ENCODE measurements at regions not wholly inside any gene's neighbourhood (a gene's known extent, or its start where the extent isn't known, plus 50 kb on each side); places are given as distances from the start of the nearest gene placed in this dataset.

- Histone ChIP-seq H2AFZ (replicated peaks) (no peak overlapping the region), H3K9me3 (ENCODE audit: low read depth) (no peaks in the 10 kb centered on the region), H3K9ac (no peak overlapping the region), H3K36me3 (no peaks in the 10 kb centered on the region), H3K79me2 (ENCODE audit: low read depth) (no peaks in the 10 kb centered on the region), H4K20me1 (ENCODE audit: low read depth) (no peaks in the 10 kb centered on the region), H3K4me2 (no peak overlapping the region), H3K27ac (no peak overlapping the region), H3F3A (ENCODE audit: low read depth) (no peaks in the 10 kb centered on the region), H3K4me3 (no peak overlapping the region), H3K4me1 (no peaks in the 10 kb centered on the region), H3K27me3 (no peaks in the 10 kb centered on the region)
- H3K36me3 Mint-ChIP-seq, result no peaks in the 10 kb centered on the region
- peaks cover 8% of the 10 kb centered on the region for H3K27me3 Mint-ChIP-seq (ENCODE audit: insufficient read depth, low read depth)
- TF ChIP-seq EZH2phosphoT487 (IDR thresholded peaks at IDR 0.05) (no peak), EZH2 (IDR thresholded peaks at IDR 0.05) (no peak), CTCF (IDR thresholded peaks at IDR 0.05) (no peak)
- peaks cover 14% of the 10 kb centered on the region for H3K4me1 Mint-ChIP-seq
- no peak for DNase-seq (ENCODE audit: low spot score)
- no peak overlapping the region for H3K4me3 Mint-ChIP-seq
- H3K27ac Mint-ChIP-seq, result no peak overlapping the region
- H3K9me3 Mint-ChIP-seq, result peaks cover 7% of the 10 kb centered on the region
Measured at GRCh38 chr12:114993165-114993564, 309.2 kb upstream of the TBX3 start.

GRCh38 chr12:114992443-114992842 is 308.5 kb upstream of the TBX3 start:
- no peak overlapping the region for H3K4me3 ChIP-seq
- no peaks in the 10 kb centered on the region for H3K9me3 ChIP-seq (ENCODE audit: low read depth)
- H3K9me3 Mint-ChIP-seq, result peaks cover 7% of the 10 kb centered on the region
- DNase-seq (ENCODE audit: low spot score), result no peak
- no peak overlapping the region for H2AFZ ChIP-seq (replicated peaks)
- no peaks in the 10 kb centered on the region for H3K4me1 ChIP-seq
- H4K20me1 ChIP-seq (ENCODE audit: low read depth), result no peaks in the 10 kb centered on the region
- H3K4me2 ChIP-seq, result no peak overlapping the region
- H3K27ac ChIP-seq, result no peak overlapping the region
- no peak for TF ChIP-seq EZH2 (IDR thresholded peaks at IDR 0.05)
- no peak for TF ChIP-seq EZH2phosphoT487 (IDR thresholded peaks at IDR 0.05)
- TF ChIP-seq CTCF (IDR thresholded peaks at IDR 0.05), result no peak
- peaks cover 6% of the 10 kb centered on the region for H3K27me3 Mint-ChIP-seq (ENCODE audit: insufficient read depth, low read depth)
- no peaks in the 10 kb centered on the region for H3K36me3 ChIP-seq
- peaks cover 14% of the 10 kb centered on the region for H3K4me1 Mint-ChIP-seq
- no peak overlapping the region for H3K9ac ChIP-seq
- no peaks in the 10 kb centered on the region for H3K36me3 Mint-ChIP-seq
- H3K79me2 ChIP-seq (ENCODE audit: low read depth), result no peaks in the 10 kb centered on the region
- H3K27ac Mint-ChIP-seq, result no peak overlapping the region
- H3K27me3 ChIP-seq, result no peaks in the 10 kb centered on the region
- H3F3A ChIP-seq (ENCODE audit: low read depth), result no peaks in the 10 kb centered on the region
- H3K4me3 Mint-ChIP-seq, result no peak overlapping the region

- Histone ChIP-seq H3K9me3 (ENCODE audit: low read depth) (no peaks in the 10 kb centered on the region), H4K20me1 (ENCODE audit: low read depth) (no peaks in the 10 kb centered on the region), H3K27me3 (no peaks in the 10 kb centered on the region), H2AFZ (replicated peaks) (no peak overlapping the region), H3K9ac (no peak overlapping the region), H3K36me3 (no peaks in the 10 kb centered on the region), H3F3A (ENCODE audit: low read depth) (no peaks in the 10 kb centered on the region), H3K4me3 (no peak overlapping the region), H3K4me1 (no peaks in the 10 kb centered on the region), H3K27ac (no peak overlapping the region), H3K4me2 (no peak overlapping the region), H3K79me2 (ENCODE audit: low read depth) (no peaks in the 10 kb centered on the region)
- no peaks in the 10 kb centered on the region for H3K36me3 Mint-ChIP-seq
- peaks cover 14% of the 10 kb centered on the region for H3K4me1 Mint-ChIP-seq
- H3K27ac Mint-ChIP-seq, result no peak overlapping the region
- no peak overlapping the region for H3K4me3 Mint-ChIP-seq
- H3K9me3 Mint-ChIP-seq, result no peaks in the 10 kb centered on the region
- H3K27me3 Mint-ChIP-seq (ENCODE audit: insufficient read depth, low read depth), result peaks cover 6% of the 10 kb centered on the region
- TF ChIP-seq EZH2phosphoT487 (IDR thresholded peaks at IDR 0.05) (no peak), CTCF (IDR thresholded peaks at IDR 0.05) (no peak), EZH2 (IDR thresholded peaks at IDR 0.05) (no peak)
- no peak for DNase-seq (ENCODE audit: low spot score)
Measured at GRCh38 chr12:114990381-114990780, 306.4 kb upstream of the TBX3 start.
